H9 (cell line): ENCODE measurements at regions not wholly inside any gene's neighbourhood (a gene's known extent, or its start where the extent isn't known, plus 50 kb on each side); places are given as distances from the start of the nearest gene placed in this dataset.

ENCODE experiments used
- DNase-seq: peaks from one replicate; pipeline ENCODE4 v3.0.0-alpha.2; 2017
- H2AFZ ChIP-seq: one replicate; pipeline ENCODE4 v1.6.1; 2013; ENCODE audit warnings: mild to moderate bottlenecking, low read length, control low read depth, moderate library complexity
- H2AK5ac ChIP-seq: 2 replicates; pipeline ENCODE4 v1.6.1; 2013; ENCODE audit warnings: low read length, control low read depth, mixed read lengths; ENCODE audit not compliant: insufficient read length
- H2BK120ac ChIP-seq: one replicate; pipeline ENCODE4 v1.6.1; 2013; ENCODE audit warnings: low read depth, mild to moderate bottlenecking, low read length, control low read depth, inconsistent platforms; ENCODE audit not compliant: poor library complexity, severe bottlenecking
- H2BK12ac ChIP-seq: 2 replicates; pipeline ENCODE4 v1.6.1; 2013; ENCODE audit warnings: low read length, control low read depth, mixed read lengths, low read depth; ENCODE audit not compliant: insufficient read length
- H2BK15ac ChIP-seq: 2 replicates; pipeline ENCODE4 v1.6.1; 2013; ENCODE audit warnings: low read depth, low read length, control low read depth
- H2BK20ac ChIP-seq: one replicate; pipeline ENCODE4 v1.6.1; 2013; ENCODE audit warnings: low read depth, mild to moderate bottlenecking, low read length, control low read depth, inconsistent platforms; ENCODE audit not compliant: poor library complexity, severe bottlenecking
- H2BK5ac ChIP-seq: 2 replicates; pipeline ENCODE4 v1.6.1; 2013; ENCODE audit warnings: low read length, control low read depth, mixed read lengths; ENCODE audit not compliant: insufficient read length
- H3K14ac ChIP-seq: 2 replicates; pipeline ENCODE4 v1.6.1; 2013; ENCODE audit warnings: low read length, control low read depth; ENCODE audit not compliant: insufficient read depth
- H3K18ac ChIP-seq: 2 replicates; pipeline ENCODE4 v1.6.1; 2013; ENCODE audit warnings: low read depth, mild to moderate bottlenecking, mixed read lengths, low read length, control low read depth; ENCODE audit not compliant: insufficient read length
- H3K23ac ChIP-seq: 2 replicates; pipeline ENCODE4 v1.6.1; 2013; ENCODE audit warnings: low read length, control low read depth, mixed read lengths, low read depth; ENCODE audit not compliant: insufficient read length
- H3K23me2 ChIP-seq: 2 replicates; pipeline ENCODE4 v1.6.1; 2013; ENCODE audit warnings: low read depth, mild to moderate bottlenecking, mixed read lengths, low read length, control low read depth; ENCODE audit not compliant: insufficient read length, poor library complexity, severe bottlenecking
- H3K27ac ChIP-seq: 2 replicates; pipeline ENCODE4 v1.5.1; 2013; ENCODE audit warnings: low read length, control low read depth, mixed read lengths, low read depth; ENCODE audit not compliant: insufficient read length
- H3K27me3 ChIP-seq: 2 replicates; pipeline ENCODE4 v1.6.1; 2013; ENCODE audit warnings: low read length, control low read depth, inconsistent platforms; ENCODE audit not compliant: insufficient read depth
- H3K4ac ChIP-seq: 2 replicates; pipeline ENCODE4 v1.6.1; 2013; ENCODE audit warnings: low read depth, mild to moderate bottlenecking, control low read depth, inconsistent platforms, low read length, moderate library complexity
- H3K4me1 ChIP-seq: 2 replicates; pipeline ENCODE4 v1.6.1; 2013; ENCODE audit warnings: low read length, control low read depth, inconsistent platforms; ENCODE audit not compliant: insufficient read depth
- H3K4me2 ChIP-seq: 2 replicates; pipeline ENCODE4 v1.6.1; 2013; ENCODE audit warnings: low read length, control low read depth, mixed read lengths; ENCODE audit not compliant: insufficient read length, insufficient read depth
- H3K56ac ChIP-seq: 2 replicates; pipeline ENCODE4 v1.6.1; 2013; ENCODE audit warnings: low read depth, mild to moderate bottlenecking, mixed read lengths, low read length, control low read depth; ENCODE audit not compliant: insufficient read length
- H3K79me1 ChIP-seq: 2 replicates; pipeline ENCODE4 v1.6.1; 2013; ENCODE audit warnings: low read depth, mild to moderate bottlenecking, moderate library complexity, low read length, control low read depth, inconsistent platforms; ENCODE audit not compliant: insufficient read depth, poor library complexity, severe bottlenecking
- H3K79me2 ChIP-seq: 2 replicates; pipeline ENCODE4 v1.6.1; 2013; ENCODE audit warnings: low read length, control low read depth, inconsistent platforms; ENCODE audit not compliant: insufficient read depth
- H3K9ac ChIP-seq: 2 replicates; pipeline ENCODE4 v1.6.1; 2013; ENCODE audit warnings: low read length, control low read depth, mixed read lengths; ENCODE audit not compliant: insufficient read length; ENCODE audit errors: extremely low read depth
- H3K9me3 ChIP-seq: one replicate; pipeline ENCODE4 v1.6.1; 2013; ENCODE audit warnings: low read depth, low read length, inconsistent platforms; ENCODE audit not compliant: control insufficient read depth
- H3T11ph ChIP-seq: one replicate; pipeline ENCODE4 v1.6.1; 2013; ENCODE audit warnings: mild to moderate bottlenecking, low read length, control low read depth, inconsistent platforms
- H4K20me1 ChIP-seq: one replicate; pipeline ENCODE4 v1.6.1; 2013; ENCODE audit not compliant: control insufficient read depth, insufficient read length, insufficient read depth
- H4K5ac ChIP-seq: 2 replicates; pipeline ENCODE4 v1.6.1; 2013; ENCODE audit warnings: low read depth, mild to moderate bottlenecking, mixed read lengths, low read length, control low read depth; ENCODE audit not compliant: insufficient read length
- H4K8ac ChIP-seq: replicated peaks from 2 replicates; pipeline ENCODE4 v1.6.1; 2013; ENCODE audit warnings: low read length, control low read depth, mixed read lengths, low read depth; ENCODE audit not compliant: insufficient read length
- H4K91ac ChIP-seq: 2 replicates; pipeline ENCODE4 v1.6.1; 2013; ENCODE audit warnings: low read depth, mild to moderate bottlenecking, moderate library complexity, mixed read lengths, low read length, control low read depth; ENCODE audit not compliant: insufficient read length
- H3K27ac Mint-ChIP-seq, 3 experiments: 2 replicates in 2 of 3; 3 replicates in 1 of 3; pipeline ENCODE4 v1.8.0; 2020 to 2021; ENCODE audit warnings: mixed read lengths in 3 of 3, mild to moderate bottlenecking in 1 of 3, moderate library complexity in 1 of 3
- H3K27me3 Mint-ChIP-seq: 2 replicates; pipeline ENCODE4 v1.8.0; 2021; ENCODE audit warnings: low read depth, mild to moderate bottlenecking, moderate library complexity, mixed read lengths
- H3K36me3 Mint-ChIP-seq, 3 experiments: 2 replicates in 2 of 3; 3 replicates in 1 of 3; pipeline ENCODE4 v1.8.0; 2020 to 2021; ENCODE audit warnings: low read depth in 3 of 3, mixed read lengths in 3 of 3; ENCODE audit not compliant: insufficient read depth in 1 of 3
- H3K4me1 Mint-ChIP-seq, 2 experiments: 2 replicates each; pipeline ENCODE4 v1.8.0; 2020; ENCODE audit warnings: mixed read lengths in 2 of 2
- H3K4me3 Mint-ChIP-seq, 2 experiments: 2 replicates in 1 of 2; 3 replicates in 1 of 2; pipeline ENCODE4 v1.8.0; 2020 to 2021; ENCODE audit warnings: mild to moderate bottlenecking in 2 of 2, mixed read lengths in 2 of 2, moderate library complexity in 1 of 2
- H3K9me3 Mint-ChIP-seq, 2 experiments: 2 replicates in 1 of 2; 3 replicates in 1 of 2; pipeline ENCODE4 v1.8.0; 2020; ENCODE audit warnings: mild to moderate bottlenecking in 2 of 2, mixed read lengths in 2 of 2, moderate library complexity in 1 of 2
- CTCF ChIP-seq: fragments of 200-600 bp; sonication (generic); conservative IDR thresholded peaks from 3 replicates; pipeline ENCODE4 v1.8.0; 2021; ENCODE audit warnings: antibody characterized with exemption, mild to moderate bottlenecking
- WGBS: extraction: QIAGEN DNeasy Blood & Tissue Kit; methylation state at CpG from one replicate; pipeline ENCODE4 v1.1.7; 2013; ENCODE audit warnings: missing lambda C conversion rate, low lambda C conversion rate, mixed read lengths; ENCODE audit not compliant: insufficient read length; ENCODE audit errors: extremely low coverage; 5-methylcytosine and 5-hydroxymethylcytosine counted together

GRCh38 chr7:52317921-52318320 lies 717.5 kb upstream of the POM121L12 start:
- Histone ChIP-seq H2BK120ac (no peak overlapping the region), H3K9me3 (peaks cover 7% of the 10 kb centered on the region), H3K4me2 (no peak overlapping the region), H4K5ac (no peak overlapping the region), H2BK20ac (no peak overlapping the region), H3K23ac (no peak overlapping the region), H3K9ac (no peak overlapping the region), H3K23me2 (no peaks in the 10 kb centered on the region), H3K18ac (no peak overlapping the region), H4K91ac (no peak overlapping the region), H2BK5ac (no peak overlapping the region), H3K14ac (no peak overlapping the region), H3K27ac (no peak overlapping the region), H2AK5ac (no peak overlapping the region), H4K20me1 (no peaks in the 10 kb centered on the region), H3K79me2 (no peaks in the 10 kb centered on the region), H3K4me1 (no peaks in the 10 kb centered on the region), H3T11ph (no peak overlapping the region), H3K4ac (no peak overlapping the region), H3K27me3 (no peaks in the 10 kb centered on the region), H2AFZ (no peak overlapping the region), H4K8ac (no peak overlapping the region), H2BK15ac (no peak overlapping the region), H3K79me1 (no peaks in the 10 kb centered on the region), H2BK12ac (no peak overlapping the region), H3K56ac (no peak overlapping the region)
- TF ChIP-seq CTCF: no peak
- no peak for DNase-seq
- H3K36me3 Mint-ChIP-seq: peaks cover 10 to 21% (median 12%) of the 10 kb centered on the region in 3 experiments
- H3K27me3 Mint-ChIP-seq: no peaks in the 10 kb centered on the region
- H3K4me1 Mint-ChIP-seq: no peaks in the 10 kb centered on the region; a peak in 1 of 4 replicates
- no CpG with 5 or more reads among the region's 1 CpG for WGBS
- no peak overlapping the region for H3K27ac Mint-ChIP-seq
- peaks cover 16 to 17% of the 10 kb centered on the region in 2 experiments for H3K9me3 Mint-ChIP-seq
- H3K4me3 Mint-ChIP-seq: no peak overlapping the region
